Activated CD4-positive, alpha-beta memory T cell treated with anti-CD3 and anti-CD28 coated beads for 36 hours (primary cell): ENCODE measurements at regions not wholly inside any gene's neighbourhood (a gene's known extent, or its start where the extent isn't known, plus 50 kb on each side); places are given as distances from the start of the nearest gene placed in this dataset.

Experiments used
- CTCF ChIA-PET: fragments of 350-600 bp; sonication (Branson Sonifier 250); formaldehyde crosslinking; loops from one replicate; lab custom pipeline; 2021; ENCODE audit warnings: antibody characterized with exemption, inconsistent platforms; lab: Charles Lee
- POLR2A ChIA-PET: fragments of 350-600 bp; sonication (Branson Sonifier 250); formaldehyde crosslinking; loops from one replicate; lab custom pipeline; 2021; ENCODE audit warnings: antibody characterized with exemption; lab: Charles Lee
- DNase-seq: peaks from one replicate; pipeline ENCODE4 v3.0.0-alpha.2; 2020
- H3K27ac Mint-ChIP-seq: one replicate; pipeline ENCODE4 v1.8.0; 2021; ENCODE audit warnings: mixed read lengths
- H3K27me3 Mint-ChIP-seq: one replicate; pipeline ENCODE4 v1.8.0; 2021; ENCODE audit warnings: mixed read lengths
- H3K36me3 Mint-ChIP-seq: one replicate; pipeline ENCODE4 v1.8.0; 2021; ENCODE audit warnings: mixed read lengths
- H3K4me1 Mint-ChIP-seq: one replicate; pipeline ENCODE4 v1.8.0; 2021; ENCODE audit warnings: low read depth, mixed read lengths
- H3K4me3 Mint-ChIP-seq: one replicate; pipeline ENCODE4 v1.8.0; 2021; ENCODE audit warnings: mild to moderate bottlenecking, mixed read lengths
- H3K9me3 Mint-ChIP-seq: one replicate; pipeline ENCODE4 v1.8.0; 2021; ENCODE audit warnings: mixed read lengths
- intact Hi-C: fragments of 100-400 bp; cut with micrococcal nuclease; formaldehyde crosslinking; loops from one replicate; pipeline ENCODE4 v1.15.1; 2023

- ChIA-PET CTCF (interaction anchor here (0.7 to 0.9 kb wide), 3 partner anchors 11 to 432 kb away, joined by 3 to 4 read pairs (median 3); no protein-coding TSS in a partner anchor), POLR2A (no interaction called here)
- intact Hi-C loops: loop anchor here (5.0 kb wide), 1 partner anchor 1608 kb away; no protein-coding TSS in a partner anchor
- Mint-ChIP-seq H3K4me1 (no peaks in the 10 kb centered on the region), H3K9me3 (peaks cover 12% of the 10 kb centered on the region), H3K27me3 (no peaks in the 10 kb centered on the region), H3K4me3 (no peak overlapping the region), H3K36me3 (no peaks in the 10 kb centered on the region), H3K27ac (no peak overlapping the region)
- DNase-seq: no peak
Measured at GRCh38 chr7:64614812-64615211, 51.1 kb upstream of the ZNF107 start.

GRCh38 chr7:64613653-64614052, 50.8 kb upstream of the ZNF680 start:
- peaks cover 5% of the 10 kb centered on the region for H3K9me3 Mint-ChIP-seq
- no peaks in the 10 kb centered on the region for H3K36me3 Mint-ChIP-seq
- H3K4me1 Mint-ChIP-seq: no peaks in the 10 kb centered on the region
- H3K27ac Mint-ChIP-seq: no peak overlapping the region
- H3K4me3 Mint-ChIP-seq: no peak overlapping the region
- CTCF ChIA-PET: interaction anchor here (0.9 kb wide), 2 partner anchors 12 to 431 kb away, joined by 3 to 4 read pairs; no protein-coding TSS in a partner anchor
- H3K27me3 Mint-ChIP-seq: no peaks in the 10 kb centered on the region
- DNase-seq: no peak
- intact Hi-C loops: no loop called here
- POLR2A ChIA-PET: no interaction called here
